NCI-H345 treated with DMSO at 0.1 percent for 48 hours (cell line): ENCODE measurements at regions not wholly inside any gene's neighbourhood (a gene's known extent, or its start where the extent isn't known, plus 50 kb on each side); places are given as distances from the start of the nearest gene placed in this dataset.

Experiments
- DNase-seq: peaks from one replicate; lab custom pipeline; 2025; ENCODE audit not compliant: unreplicated experiment; lab: John Stamatoyannopoulos, UW

DNA sequence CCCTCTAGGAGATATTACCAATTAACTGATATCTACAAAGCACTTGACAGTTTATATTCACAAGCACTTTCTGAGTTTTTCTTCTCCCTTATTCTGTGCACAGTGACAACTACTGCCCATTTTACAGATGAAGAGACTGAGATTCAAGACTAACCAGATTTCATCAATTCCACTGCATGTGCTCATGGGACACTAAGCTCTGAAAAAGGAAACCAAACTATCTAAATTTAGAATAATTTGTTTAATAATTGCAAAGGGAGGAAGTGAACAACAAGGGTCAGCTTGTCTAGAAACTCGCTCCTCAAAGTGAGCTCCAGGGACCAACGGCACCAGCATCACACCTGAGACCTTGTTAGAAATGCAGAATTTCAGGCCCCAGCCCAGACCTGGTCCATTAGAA, 50.8 kb upstream of the MYLIP start:
- no peak for DNase-seq

GRCh38 chr6:16069671-16070070, 59.2 kb upstream of the MYLIP start:
- no peak for DNase-seq

DNA sequence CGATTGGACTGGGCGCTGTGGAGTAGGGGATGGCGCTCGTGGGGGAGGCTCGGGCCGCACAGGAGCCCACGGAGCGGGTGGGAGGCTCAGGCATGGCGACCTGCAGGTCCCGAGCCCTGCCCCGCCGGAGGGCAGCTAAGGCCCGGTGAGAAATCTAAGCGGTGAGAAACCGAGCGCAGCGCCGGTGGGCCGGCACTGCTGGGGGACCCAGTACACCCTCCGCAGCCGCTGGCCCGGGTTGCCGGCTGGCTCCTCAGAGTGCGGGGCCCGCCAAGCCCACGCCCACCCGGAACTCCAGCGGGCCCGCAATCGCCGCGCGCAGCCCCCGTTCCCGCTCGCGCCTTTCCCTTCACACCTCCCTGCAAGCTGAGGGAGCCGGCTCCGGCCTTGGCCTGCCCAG, 59.7 kb upstream of the MYLIP start:
- DNase-seq: no peak

DNA sequence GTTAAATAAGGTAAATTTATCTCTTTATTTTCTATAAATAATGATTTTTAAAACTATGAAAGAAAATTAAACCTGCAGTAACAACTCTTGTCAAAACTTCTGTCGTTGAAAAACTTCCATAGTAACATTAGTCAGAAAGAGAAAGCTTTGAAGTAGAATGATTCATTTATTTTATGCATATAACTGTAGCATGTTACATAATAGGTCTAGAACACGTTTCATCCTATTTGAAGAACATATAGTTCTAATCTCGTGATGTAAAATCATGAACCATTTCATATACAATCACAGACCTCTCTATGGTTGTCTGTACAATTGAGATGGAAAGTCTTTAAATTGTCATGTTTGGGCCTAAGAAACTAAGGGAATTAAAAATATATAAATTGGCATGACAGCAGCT, 61.3 kb upstream of the MYLIP start:
- no peak for DNase-seq

DNA sequence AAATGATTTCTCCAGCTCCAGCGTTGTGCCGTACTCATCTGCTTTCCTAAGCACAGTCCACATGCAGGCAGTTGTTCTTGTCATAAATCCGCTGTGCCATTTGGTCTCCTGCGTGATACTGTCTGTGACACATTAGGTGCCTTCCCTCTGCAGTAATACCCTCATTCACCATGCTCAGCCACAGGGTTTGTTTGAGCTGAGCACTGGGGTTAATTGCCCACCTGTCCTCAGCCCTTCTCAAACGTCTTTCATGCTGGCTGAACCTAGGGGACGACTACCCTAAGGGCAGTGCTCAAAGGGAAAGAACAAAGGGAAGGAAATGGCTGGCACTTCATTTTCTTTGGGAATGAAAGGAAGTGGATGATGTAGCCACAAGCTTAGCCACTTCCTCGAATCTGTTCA, 64.2 kb upstream of the MYLIP start:
- peak; percentile 9 for DNase-seq

DNA sequence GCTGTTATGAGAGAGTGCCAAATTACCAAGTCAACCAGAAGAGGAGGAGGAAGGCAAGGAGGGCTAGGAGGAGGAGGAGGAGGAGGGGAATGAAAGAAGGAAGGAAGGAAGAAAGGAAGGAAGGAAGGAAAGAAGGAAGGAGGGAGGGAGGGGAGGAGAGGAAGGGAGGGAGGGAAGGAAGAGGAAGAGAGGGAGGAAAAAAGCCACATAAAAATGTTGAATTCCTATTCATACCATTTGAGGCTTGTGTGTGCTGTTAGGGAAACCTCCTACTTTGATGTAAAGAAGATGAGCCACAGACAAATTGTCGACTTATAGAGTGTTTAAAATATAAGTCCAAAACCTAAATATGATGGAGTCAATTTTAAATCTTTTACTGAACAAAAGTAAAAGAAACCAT, 65.3 kb upstream of the MYLIP start:
- no peak for DNase-seq

DNA sequence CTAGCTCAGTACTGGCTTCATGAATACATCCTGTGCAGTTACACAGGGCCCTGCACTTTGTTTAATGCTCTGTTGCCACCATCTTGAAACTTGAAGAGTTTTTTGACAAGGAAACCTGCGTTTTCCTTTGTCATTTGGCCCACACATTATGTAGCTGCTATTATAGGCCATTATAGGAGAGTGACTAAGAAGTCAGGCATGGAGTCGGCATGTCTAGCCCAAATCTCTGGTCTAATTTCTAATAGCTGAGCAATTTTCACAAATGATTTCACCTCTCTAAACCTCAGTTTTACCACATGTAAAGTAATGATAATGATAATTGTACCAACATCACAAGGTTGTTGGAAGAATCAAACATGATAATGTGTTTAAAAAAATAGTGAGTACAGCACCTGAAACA, 67.1 kb upstream of the MYLIP start:
- no peak for DNase-seq

DNA sequence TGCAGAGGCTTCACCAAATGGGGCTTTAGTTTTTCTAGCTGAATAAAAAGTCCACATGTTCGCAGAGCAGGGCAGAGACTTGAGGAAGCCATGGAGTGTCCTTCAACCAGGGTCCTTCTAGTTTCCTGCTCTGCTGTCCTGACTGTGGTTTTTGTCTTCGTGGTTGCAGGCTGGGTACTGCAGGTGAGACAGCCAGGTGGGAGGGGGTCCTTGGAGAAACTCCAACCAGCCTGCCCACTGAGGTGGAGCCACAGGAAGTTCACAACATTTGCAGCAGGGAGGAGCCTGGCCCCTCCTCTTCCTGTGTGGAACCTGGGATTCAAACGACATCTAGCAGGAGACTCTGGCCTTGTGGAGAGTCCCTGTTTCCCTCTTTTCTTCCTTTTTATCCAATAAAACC, 68.8 kb upstream of the MYLIP start:
- DNase-seq: no peak

- DNase-seq: peak; percentile 7
These were observed 69.4 kb upstream of the MYLIP start for GRCh38 chr6:16059496-16059895.

- no peak for DNase-seq
These were observed 69.9 kb upstream of the MYLIP start for GRCh38 chr6:16058929-16059345.

DNA sequence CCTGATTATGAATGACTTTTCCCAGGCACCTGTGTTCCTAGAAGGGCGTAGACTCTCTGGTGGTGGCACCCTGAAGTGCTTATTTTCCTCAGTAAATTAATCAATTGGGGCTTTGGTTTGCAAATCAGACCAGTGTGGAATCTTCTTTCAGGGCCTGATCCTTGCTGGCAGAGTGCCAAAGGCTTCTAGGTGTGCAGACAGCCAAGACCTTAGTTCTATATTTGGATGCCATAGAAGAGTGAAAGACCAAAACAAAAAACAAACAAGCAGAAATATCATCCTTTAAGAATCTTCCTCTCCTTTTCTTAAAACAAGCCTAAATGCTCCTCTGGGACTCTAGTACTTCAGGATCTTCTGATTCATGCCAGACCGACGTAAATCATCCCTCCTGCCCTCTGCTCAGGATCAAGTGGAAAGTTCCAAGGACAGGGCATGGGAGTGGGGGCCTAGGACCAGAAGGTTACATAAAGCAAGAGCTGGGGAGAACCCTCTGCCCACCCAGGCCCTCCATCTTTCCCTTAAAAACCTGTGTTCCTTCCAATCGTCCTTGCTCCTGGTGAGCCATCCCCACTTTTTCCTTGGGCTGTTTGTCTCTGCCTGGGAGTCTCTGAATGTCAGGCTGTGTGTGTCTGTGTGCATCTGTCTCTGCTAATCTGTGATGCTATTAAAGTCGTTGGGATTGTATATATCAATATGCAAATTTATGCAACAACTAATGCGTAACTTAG, 70.5 kb upstream of the MYLIP start:
- no peak for DNase-seq

GRCh38 chr6:16057446-16057845, 71.4 kb upstream of the MYLIP start:
- DNase-seq: no peak

DNA sequence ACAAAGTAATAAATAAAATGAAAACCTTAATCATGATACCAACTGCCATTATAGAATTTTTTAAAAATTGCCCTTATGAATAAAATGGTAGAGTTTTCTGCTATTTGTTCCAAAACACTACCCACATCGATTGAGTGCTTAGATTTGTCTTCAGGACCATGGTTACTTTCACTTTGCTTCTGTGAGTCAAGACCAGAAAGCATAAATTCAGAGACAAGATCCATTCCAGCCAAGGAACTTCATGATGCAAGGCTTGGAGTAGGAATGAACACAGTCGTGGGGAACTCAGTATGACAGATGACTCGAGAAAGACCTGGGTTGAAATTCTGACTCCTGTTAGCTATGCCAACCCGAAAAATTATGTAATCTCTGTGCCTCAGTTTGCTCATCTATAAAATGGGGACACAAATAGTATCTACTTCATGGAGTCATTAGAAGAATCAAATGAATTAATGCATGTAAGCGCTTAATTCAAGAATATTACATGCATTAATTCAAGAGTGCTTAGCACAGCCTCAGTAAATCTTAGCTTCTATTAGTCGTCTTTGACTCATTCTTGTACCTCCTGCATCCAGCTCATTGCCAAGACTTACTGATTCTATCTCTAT, 72.5 kb upstream of the MYLIP start:
- DNase-seq: no peak

DNA sequence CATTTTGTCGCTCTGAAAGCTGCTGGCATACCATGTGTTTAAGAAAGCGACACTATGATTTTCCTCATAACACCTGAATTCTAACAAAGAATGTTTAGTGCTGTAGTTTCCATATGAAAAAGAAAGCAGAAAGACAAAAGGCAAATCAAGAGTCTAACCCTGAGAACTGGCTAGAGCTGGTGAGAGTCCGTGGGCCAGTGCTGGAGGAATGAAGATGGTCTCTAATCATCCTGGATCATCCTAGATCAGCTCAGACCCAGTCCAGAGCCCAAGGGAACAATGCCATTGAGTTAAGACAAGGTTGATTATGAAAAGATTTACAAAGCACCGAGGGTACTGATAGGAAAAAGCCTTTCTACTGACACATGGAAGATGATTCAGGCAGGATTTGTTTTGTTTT, 73.0 kb upstream of the MYLIP start:
- DNase-seq: no peak

GRCh38 chr6:16049168-16049567, 79.7 kb upstream of the MYLIP start:
- no peak for DNase-seq

DNA sequence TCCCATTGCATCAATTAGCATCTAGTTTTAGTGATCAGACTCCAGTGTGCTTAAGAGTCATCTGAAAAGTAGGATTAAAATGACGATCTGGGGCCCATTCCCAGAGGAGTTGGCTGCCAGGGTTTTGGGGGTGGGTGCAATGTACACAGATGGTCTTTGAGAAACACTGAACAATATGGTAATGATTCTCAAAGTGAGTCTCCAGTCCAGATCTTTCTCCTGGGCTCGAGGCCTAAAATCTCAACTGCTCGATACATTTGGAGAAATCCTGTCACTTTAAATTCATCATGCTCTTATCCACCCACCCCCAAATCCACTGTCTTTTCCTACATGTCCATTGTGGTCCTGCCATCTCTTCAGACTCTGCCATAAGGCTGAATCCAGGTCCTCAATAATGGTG, 80.7 kb upstream of the MYLIP start:
- DNase-seq: no peak

- no peak for DNase-seq
These were observed 81.4 kb upstream of the MYLIP start for GRCh38 chr6:16047435-16047990.

DNA sequence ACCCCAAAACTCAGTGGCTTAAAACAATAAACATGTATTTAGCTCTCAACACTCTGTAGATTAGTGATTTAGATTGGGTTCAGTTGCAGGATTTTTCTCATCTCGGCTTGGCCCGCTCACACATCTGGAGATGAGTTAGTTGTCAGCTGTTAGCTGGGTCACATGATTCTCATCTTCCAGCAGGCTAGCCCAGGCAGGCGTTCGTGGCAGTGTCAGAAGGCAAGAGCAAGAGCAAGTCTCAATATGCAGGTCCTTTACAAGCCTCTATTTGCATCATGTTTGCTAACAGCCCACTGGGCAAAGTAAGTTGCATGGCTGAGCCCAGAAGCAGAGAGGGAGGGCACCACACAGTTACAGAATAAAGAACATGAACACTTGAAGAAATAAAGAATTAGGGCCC, 83.6 kb upstream of the MYLIP start:
- no peak for DNase-seq

DNA sequence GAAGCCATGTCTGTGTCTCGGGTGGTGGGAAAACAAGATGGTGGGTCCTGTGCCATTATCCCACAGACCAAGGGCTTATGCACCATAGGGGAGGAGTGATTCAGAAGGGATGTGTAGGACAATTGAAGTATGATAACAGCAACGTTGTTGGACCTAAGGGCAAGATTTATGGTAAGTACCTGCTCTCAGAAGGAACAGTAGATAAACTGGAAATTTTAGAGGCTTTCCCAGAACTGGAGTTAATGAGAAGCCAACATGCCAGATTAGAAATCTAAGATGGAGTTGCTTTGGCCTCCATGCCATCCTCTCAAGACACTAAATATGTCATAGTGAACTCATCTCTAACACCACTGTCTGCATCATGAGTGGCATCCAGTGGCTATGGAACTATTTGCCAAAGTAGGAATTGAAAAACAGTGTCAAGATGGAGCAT, 84.7 kb upstream of the MYLIP start:
- DNase-seq: no peak

GRCh38 chr6:16043171-16044135, 85.4 kb upstream of the MYLIP start:
- no peak for DNase-seq

GRCh38 chr6:16042751-16043150, 86.1 kb upstream of the MYLIP start:
- DNase-seq: no peak

GRCh38 chr6:16041327-16041726, 87.6 kb upstream of the MYLIP start:
- DNase-seq: no peak
